Heart left ventricle (tissue), 13 donors: ENCODE measurements at regions not wholly inside any gene's neighbourhood (a gene's known extent, or its start where the extent isn't known, plus 50 kb on each side); places are given as distances from the start of the nearest gene placed in this dataset.

Experiments used
- POLR2A ChIP-seq, 2 donors: fragments of 450-650 bp; IDR thresholded peaks; one replicate each; pipeline ENCODE4 v1.6.1; 2017; ENCODE audit warnings: antibody characterized with exemption in 2 of 2, mild to moderate bottlenecking in 2 of 2, moderate library complexity in 2 of 2
- TF ChIP-seq, protein P1 (sequence below), 12 donors: fragments of 200-600 bp; sonication (generic) in 4 of 12; IDR thresholded peaks; one replicate each; pipeline versions ENCODE4 v1.5.0 to v1.8.0; 2018 to 2022; ENCODE audit warnings: antibody characterized with exemption in 12 of 12, mild to moderate bottlenecking in 5 of 12
- donor health status: ischemic (EF 13 %, LVEDD 7.1; RV severe dilation, severe dysfunction).
- donor health status: DM: no; HTN: yes; CAD: no.
- donor health status: DM: no; HTN: no; CAD: no.
- donor health status: ischemic (EF 25% LVEDD 6.9; RV normal size, moderate dysfunction).
- donor health status: ischemic (EF 25% LVEDD 5.7; RV mildly dilated, moderate dysfunction).
- donor health status: ischemic (EF 35%, LVEDD 5.7; RV mildly dilated, moderate dysfunction).
- donor health status: nonischemic (EF 11% LVEDD 7.7; RV severe dilation, severe dysfunction).
- donor health status: DM: yes; HTN: yes; CAD: no.
- donor health status: PGD.
- donor health status: ischemic (EF 29% LVEDD 5.4; RV normal size, mild dysfunction).
- donor health status: nonischemic (EF 23%, LVEDD 6.1; RV moderate dilation, normal function).

DNA sequence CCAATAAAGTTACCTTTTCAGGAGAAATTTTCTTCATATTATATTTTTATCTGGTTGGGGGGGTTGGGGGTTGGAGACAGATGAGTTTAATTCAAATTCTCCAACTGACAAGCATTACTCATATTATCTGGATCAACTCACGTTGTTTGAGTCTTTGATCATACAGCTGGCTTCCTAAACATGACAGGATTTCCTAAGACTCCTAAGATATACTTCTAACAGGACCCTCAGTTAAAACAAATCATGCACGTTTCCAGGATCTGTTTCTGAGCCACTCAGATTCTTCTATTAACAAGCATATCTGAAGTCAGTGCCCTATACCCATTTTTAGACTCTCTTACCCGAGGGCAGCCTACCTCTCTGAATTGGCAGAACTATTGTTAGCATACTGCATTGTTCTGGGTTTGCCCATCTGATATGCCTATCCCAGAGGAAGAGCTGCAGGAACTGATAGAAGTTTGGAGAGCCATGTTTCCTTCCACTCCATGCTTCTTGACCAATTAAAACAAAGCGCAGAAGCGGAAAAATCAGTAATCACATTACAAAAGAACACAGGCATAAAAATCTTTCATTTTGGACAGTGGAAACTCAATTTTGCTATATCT, 653.9 kb downstream of the LTN1 start:
- TF ChIP-seq, protein P1, sequence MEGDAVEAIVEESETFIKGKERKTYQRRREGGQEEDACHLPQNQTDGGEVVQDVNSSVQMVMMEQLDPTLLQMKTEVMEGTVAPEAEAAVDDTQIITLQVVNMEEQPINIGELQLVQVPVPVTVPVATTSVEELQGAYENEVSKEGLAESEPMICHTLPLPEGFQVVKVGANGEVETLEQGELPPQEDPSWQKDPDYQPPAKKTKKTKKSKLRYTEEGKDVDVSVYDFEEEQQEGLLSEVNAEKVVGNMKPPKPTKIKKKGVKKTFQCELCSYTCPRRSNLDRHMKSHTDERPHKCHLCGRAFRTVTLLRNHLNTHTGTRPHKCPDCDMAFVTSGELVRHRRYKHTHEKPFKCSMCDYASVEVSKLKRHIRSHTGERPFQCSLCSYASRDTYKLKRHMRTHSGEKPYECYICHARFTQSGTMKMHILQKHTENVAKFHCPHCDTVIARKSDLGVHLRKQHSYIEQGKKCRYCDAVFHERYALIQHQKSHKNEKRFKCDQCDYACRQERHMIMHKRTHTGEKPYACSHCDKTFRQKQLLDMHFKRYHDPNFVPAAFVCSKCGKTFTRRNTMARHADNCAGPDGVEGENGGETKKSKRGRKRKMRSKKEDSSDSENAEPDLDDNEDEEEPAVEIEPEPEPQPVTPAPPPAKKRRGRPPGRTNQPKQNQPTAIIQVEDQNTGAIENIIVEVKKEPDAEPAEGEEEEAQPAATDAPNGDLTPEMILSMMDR (IDR thresholded peaks at IDR 0.05) = no peak
- no peak for TF ChIP-seq POLR2A (IDR thresholded peaks at IDR 0.05)
